ENCODE measurements at regions not wholly inside any gene's neighbourhood (a gene's known extent, or its start where the extent isn't known, plus 50 kb on each side); places are given as distances from the start of the nearest gene placed in this dataset.
"Not testable (repeated sequence)": the region's sequence is repeated elsewhere in the genome, so short reads cannot be mapped to it uniquely, and the experiment has no call there.

GRCh38 chr2:67892339-67892846, 170.4 kb downstream of the C1D start:
- ATAC-seq (replicated peaks) = no peak
- Mint-ChIP-seq H3K27ac (no peak overlapping the region), H3K36me3 (ENCODE audit: insufficient read depth) (no peaks in the 10 kb centered on the region), H3K27me3 (peaks cover 31 to 32% of the 10 kb centered on the region in 2 donors), H3K9me3 (peaks cover 0 to 8% of the 10 kb centered on the region in 2 donors), H3K4me1 (ENCODE audit: low read depth in 2 of 2) (no peaks in the 10 kb centered on the region), H3K4me3 (no peak overlapping the region)
- no peak for DNase-seq

DNA sequence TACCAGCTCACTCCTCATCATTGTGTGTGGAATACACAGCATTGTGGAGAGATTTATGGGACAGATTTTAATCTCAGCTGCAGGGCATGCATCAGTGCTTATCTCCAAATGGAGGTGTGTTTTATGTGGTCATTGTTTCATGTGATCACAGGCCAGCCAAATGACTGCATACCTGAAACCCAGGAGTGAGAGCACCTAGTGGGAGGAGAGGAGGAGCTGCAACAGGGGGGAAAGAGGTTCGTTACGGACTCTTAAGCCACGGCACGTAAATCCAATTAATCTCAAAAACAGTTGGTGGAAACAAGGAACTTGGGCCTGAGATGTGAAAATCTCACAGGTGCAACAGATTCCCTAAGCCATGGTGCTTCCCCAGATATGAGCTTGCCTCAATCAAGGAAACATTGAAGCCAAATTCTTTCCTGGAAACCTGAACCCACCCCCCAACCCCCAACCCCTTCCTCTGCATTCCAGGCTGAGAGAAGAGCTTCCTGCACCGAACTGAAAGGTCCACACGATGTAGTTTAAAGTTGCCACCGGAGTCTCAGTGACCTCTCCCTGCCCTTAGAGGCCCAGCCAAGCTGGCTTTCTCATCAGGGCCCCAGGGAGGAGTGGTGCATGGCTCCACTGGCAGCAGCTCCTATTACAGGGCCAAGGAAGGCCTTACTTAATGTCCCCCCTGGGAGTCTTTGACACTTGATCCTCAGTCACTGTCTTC, 167.4 kb downstream of the C1D start:
- no peak for DNase-seq
- H3K27ac Mint-ChIP-seq = no peak overlapping the region
- no peak for ATAC-seq (replicated peaks)

GRCh38 chr2:67896076-67896475, 166.7 kb downstream of the C1D start:
- no peak for DNase-seq
- Mint-ChIP-seq H3K4me3 (no peak overlapping the region), H3K36me3 (ENCODE audit: insufficient read depth) (no peaks in the 10 kb centered on the region), H3K9me3 (peaks cover 0 to 8% of the 10 kb centered on the region in 2 donors), H3K4me1 (ENCODE audit: low read depth in 2 of 2) (no peaks in the 10 kb centered on the region), H3K27ac (no peak overlapping the region), H3K27me3 (peaks cover 26 to 48% of the 10 kb centered on the region in 2 donors)
- ATAC-seq (replicated peaks) = no peak

More for the DNA sequence above, 167.4 kb downstream of the C1D start:
- Mint-ChIP-seq H3K36me3 (ENCODE audit: insufficient read depth) (no peaks in the 10 kb centered on the region), H3K4me1 (ENCODE audit: low read depth in 2 of 2) (no peaks in the 10 kb centered on the region), H3K27me3 (peaks cover 29 to 48% of the 10 kb centered on the region in 2 donors), H3K9me3 (peaks cover 0 to 8% of the 10 kb centered on the region in 2 donors), H3K4me3 (no peak overlapping the region)

GRCh38 chr2:67896476-67896875, 166.3 kb downstream of the C1D start:
- DNase-seq (no peak), ATAC-seq (replicated peaks) (no peak)
- H3K27ac Mint-ChIP-seq = no peak overlapping the region
- peaks cover 0 to 8% of the 10 kb centered on the region in 2 donors for H3K9me3 Mint-ChIP-seq
- peaks cover 30 to 49% of the 10 kb centered on the region in 2 donors for H3K27me3 Mint-ChIP-seq
- H3K4me1 Mint-ChIP-seq (ENCODE audit: low read depth in 2 of 2) = no peaks in the 10 kb centered on the region
- H3K4me3 Mint-ChIP-seq = no peak overlapping the region
- no peaks in the 10 kb centered on the region for H3K36me3 Mint-ChIP-seq (ENCODE audit: insufficient read depth)

- no peak overlapping the region for H3K27ac Mint-ChIP-seq
- peaks cover 0 to 8% of the 10 kb centered on the region in 2 donors for H3K9me3 Mint-ChIP-seq
Measured at GRCh38 chr2:67898595-67898994, 164.2 kb downstream of the C1D start.

DNA sequence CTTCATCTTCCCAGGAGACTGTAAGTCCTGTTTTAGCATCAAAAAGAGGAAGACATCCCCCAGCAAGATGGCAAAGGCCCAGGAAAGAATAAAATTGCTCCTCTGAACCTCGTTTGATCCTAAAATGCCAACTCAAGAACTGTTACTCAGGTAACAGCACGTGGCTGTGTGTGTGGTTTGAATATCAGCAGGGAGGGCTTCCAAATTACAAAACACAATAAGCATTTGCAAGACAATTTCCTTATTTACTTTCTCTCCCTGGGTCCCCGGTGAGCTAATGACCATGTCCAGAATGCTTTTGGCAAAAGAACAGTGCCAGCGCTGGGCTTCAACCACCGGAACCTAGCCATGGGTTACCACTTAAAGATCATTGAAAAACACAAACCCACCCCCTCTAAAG, 163.6 kb downstream of the C1D start:
- no peak overlapping the region for H3K4me3 Mint-ChIP-seq
- H3K27me3 Mint-ChIP-seq = peaks cover 34 to 50% of the 10 kb centered on the region in 2 donors
- ATAC-seq (replicated peaks) = no peak
- H3K9me3 Mint-ChIP-seq = peaks cover 0 to 3% of the 10 kb centered on the region in 2 donors
- DNase-seq = no peak
- no peak overlapping the region for H3K27ac Mint-ChIP-seq
- H3K36me3 Mint-ChIP-seq (ENCODE audit: insufficient read depth) = no peaks in the 10 kb centered on the region
- no peaks in the 10 kb centered on the region for H3K4me1 Mint-ChIP-seq (ENCODE audit: low read depth in 2 of 2)

More at GRCh38 chr2:67898595-67898994, 164.2 kb downstream of the C1D start:
- H3K4me3 Mint-ChIP-seq = no peak overlapping the region
- peaks cover 35 to 56% of the 10 kb centered on the region in 2 donors for H3K27me3 Mint-ChIP-seq
- H3K4me1 Mint-ChIP-seq (ENCODE audit: low read depth in 2 of 2) = no peaks in the 10 kb centered on the region
- H3K36me3 Mint-ChIP-seq (ENCODE audit: insufficient read depth) = no peaks in the 10 kb centered on the region
- ATAC-seq (replicated peaks) = no peak
- no peak for DNase-seq

DNA sequence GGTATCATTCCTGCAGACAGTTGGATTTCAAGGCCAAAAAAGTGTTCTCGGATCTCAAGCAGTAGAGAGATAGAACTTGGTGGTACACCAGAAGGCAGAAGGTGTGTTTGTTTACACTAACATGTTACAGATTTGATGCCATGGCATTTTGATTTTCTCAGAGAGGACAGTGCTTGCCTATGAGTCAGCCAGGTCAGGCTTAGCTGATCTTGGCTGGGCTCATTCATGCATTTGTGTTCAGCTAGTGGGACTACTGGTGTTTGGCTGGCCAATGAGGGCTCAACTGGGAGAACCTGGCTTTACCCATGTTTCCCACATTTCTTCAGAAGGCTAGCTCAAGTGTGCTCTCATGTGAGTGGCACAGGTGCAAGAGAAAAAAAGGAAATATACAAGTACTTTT, 162.0 kb downstream of the C1D start:
- no peak for ATAC-seq (replicated peaks)
- Mint-ChIP-seq H3K27me3 (peaks cover 30 to 43% of the 10 kb centered on the region in 2 donors), H3K4me3 (no peak overlapping the region)

DNA sequence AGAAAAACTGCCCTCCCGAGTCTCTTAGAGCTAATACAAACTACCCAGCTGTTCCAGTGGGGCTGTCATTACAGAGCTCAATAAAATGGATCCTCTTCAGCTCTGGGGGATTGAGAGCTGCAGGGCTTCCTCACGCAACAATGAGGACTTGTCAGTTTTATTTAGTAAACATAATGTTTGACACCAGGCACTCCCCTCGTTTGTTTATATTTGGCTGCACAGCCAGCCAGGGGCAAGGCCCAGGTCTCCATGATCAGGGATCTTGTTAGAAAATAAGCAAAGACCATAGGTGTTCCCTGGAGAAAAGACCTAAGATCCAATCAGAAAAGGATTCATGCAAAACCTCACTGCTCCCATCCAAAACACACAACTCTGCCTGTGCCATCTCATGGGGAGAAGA, 158.2 kb downstream of the C1D start:
- DNase-seq (no peak), ATAC-seq (replicated peaks) (no peak)
- Mint-ChIP-seq H3K27me3 (peaks cover 11 to 18% of the 10 kb centered on the region in 2 donors), H3K9me3 (no peaks in the 10 kb centered on the region), H3K36me3 (ENCODE audit: insufficient read depth) (peaks cover 4% of the 10 kb centered on the region), H3K4me3 (no peak overlapping the region), H3K4me1 (ENCODE audit: low read depth in 2 of 2) (no peaks in the 10 kb centered on the region), H3K27ac (no peak overlapping the region)

More for the DNA sequence above, 162.0 kb downstream of the C1D start:
- Mint-ChIP-seq H3K27ac (no peak overlapping the region), H3K36me3 (ENCODE audit: insufficient read depth) (peaks cover 4% of the 10 kb centered on the region), H3K9me3 (no peaks in the 10 kb centered on the region), H3K4me1 (ENCODE audit: low read depth in 2 of 2) (no peaks in the 10 kb centered on the region)
- no peak for DNase-seq

DNA sequence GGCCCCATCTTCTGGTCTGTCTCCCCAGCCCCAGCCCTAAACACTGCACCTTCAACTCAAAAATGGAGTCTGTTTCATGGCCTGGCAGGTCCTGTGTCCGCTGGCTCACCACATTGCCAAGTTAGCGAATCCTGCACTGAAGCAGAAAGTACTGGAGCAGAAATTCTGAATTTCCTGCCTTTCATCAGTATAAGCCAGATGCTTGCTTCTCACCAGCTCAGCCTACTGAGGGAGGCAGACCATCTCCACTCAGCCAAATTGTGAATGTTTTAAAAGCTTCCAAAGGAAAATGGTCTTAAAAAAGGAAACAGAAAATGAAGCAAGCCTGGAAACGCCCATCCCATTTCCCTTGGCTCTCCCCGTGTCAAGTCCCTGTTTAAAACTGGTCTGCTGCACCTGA, 157.8 kb downstream of the C1D start:
- H3K9me3 Mint-ChIP-seq = no peaks in the 10 kb centered on the region
- ATAC-seq (replicated peaks) = no peak
- H3K27me3 Mint-ChIP-seq = peaks cover 11 to 18% of the 10 kb centered on the region in 2 donors
- H3K4me1 Mint-ChIP-seq (ENCODE audit: low read depth in 2 of 2) = no peaks in the 10 kb centered on the region
- peaks cover 4% of the 10 kb centered on the region for H3K36me3 Mint-ChIP-seq (ENCODE audit: insufficient read depth)
- no peak overlapping the region for H3K4me3 Mint-ChIP-seq
- no peak for DNase-seq
- H3K27ac Mint-ChIP-seq = no peak overlapping the region

- not testable (repeated sequence) for H3K4me3 Mint-ChIP-seq; H3K36me3 Mint-ChIP-seq (ENCODE audit: insufficient read depth); ATAC-seq (replicated peaks); H3K9me3 Mint-ChIP-seq; H3K27ac Mint-ChIP-seq; DNase-seq; H3K4me1 Mint-ChIP-seq (ENCODE audit: low read depth in 2 of 2)
- H3K27me3 Mint-ChIP-seq = peaks cover 9 to 13% of the 10 kb centered on the region in 2 donors
Measured at GRCh38 chr2:67906547-67906946, 156.3 kb downstream of the C1D start.

DNA sequence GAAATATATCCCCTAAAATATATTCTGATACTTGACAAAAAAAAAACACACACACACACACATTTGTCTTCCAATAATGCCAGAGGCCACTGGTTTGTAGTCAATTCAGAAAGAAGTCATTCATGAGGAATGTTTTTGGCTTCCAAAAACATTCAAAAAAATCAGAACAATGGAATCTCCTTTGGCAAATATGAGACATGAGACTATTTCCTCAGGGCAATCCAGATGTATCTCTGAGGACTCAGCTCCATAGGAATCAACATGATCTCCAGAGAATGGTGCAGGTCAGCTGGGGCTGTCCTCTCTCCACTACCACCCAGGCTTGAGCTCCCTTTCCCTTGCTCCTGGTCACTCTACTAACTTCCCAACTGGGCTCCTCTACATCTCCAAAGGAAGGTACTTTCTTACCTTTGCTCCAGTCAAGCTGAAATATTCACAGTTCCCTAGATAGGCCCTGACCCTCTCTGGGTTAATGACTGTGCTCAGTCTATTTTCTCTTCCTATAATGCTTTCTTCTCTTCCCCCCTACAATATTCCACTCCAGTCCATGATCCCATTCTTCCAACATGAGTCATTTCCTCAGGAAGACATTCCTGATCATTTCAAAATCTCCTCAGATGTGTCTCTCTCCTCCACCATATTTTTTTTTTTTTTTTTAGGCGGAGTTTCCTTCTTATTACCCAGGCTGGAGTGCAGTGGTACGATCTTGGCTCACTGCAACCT, 145.3 kb downstream of the C1D start:
- no peak for ATAC-seq (replicated peaks)
- H3K4me3 Mint-ChIP-seq = no peak overlapping the region
- peaks cover 25 to 38% of the 10 kb centered on the region in 2 donors for H3K27me3 Mint-ChIP-seq
- no peak for DNase-seq
- H3K27ac Mint-ChIP-seq = no peak overlapping the region
- no peaks in the 10 kb centered on the region for H3K9me3 Mint-ChIP-seq
- no peaks in the 10 kb centered on the region for H3K36me3 Mint-ChIP-seq (ENCODE audit: insufficient read depth)
- H3K4me1 Mint-ChIP-seq (ENCODE audit: low read depth in 2 of 2) = no peaks in the 10 kb centered on the region

DNA sequence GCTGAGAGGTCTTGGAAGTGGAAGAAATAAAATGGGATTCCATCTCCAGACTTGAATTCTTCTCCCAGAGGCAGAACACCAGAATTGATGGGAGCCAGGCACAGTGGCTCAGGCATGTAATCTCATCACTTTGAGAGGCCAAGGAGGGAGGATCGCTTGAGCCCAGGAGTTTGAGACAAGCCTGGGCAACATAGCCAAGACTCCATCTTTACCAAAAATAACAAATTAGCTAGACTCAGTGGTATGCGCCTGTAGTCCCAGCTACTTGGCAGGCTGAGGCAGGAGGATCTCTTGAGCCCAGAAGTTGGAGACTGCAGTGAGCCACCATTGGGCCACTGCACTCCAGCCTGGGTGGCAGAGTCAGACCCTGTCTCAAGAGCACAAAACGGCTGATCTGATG, 144.3 kb downstream of the C1D start:
- Mint-ChIP-seq H3K27me3 (peaks cover 25 to 31% of the 10 kb centered on the region in 2 donors), H3K9me3 (no peaks in the 10 kb centered on the region), H3K4me1 (ENCODE audit: low read depth in 2 of 2) (no peaks in the 10 kb centered on the region), H3K4me3 (no peak overlapping the region), H3K27ac (no peak overlapping the region), H3K36me3 (ENCODE audit: insufficient read depth) (no peaks in the 10 kb centered on the region)
- ATAC-seq (replicated peaks) = no peak
- DNase-seq = no peak

DNA sequence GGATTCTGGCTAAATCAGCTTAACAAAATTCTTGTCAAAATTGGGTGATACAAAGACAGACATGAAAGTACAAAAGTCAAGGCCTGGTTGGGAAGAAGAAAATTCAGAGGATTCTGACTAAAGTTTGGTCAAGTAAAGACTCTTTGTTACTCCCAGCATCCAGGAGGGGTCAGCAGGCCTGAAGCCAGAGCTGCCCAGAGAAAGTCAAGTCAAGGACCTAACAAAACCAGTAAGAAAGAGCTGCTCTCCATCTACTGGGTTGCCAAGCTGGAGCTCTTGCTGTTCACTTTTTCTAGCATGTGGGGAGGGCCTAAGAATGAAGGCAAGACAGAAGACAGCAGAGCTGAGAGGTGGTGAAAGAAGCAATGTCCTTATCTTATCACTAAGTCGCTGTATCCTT, 143.3 kb downstream of the C1D start:
- Mint-ChIP-seq H3K4me3 (no peak overlapping the region), H3K4me1 (ENCODE audit: low read depth in 2 of 2) (no peaks in the 10 kb centered on the region), H3K36me3 (ENCODE audit: insufficient read depth) (no peaks in the 10 kb centered on the region), H3K27ac (no peak overlapping the region), H3K9me3 (no peaks in the 10 kb centered on the region), H3K27me3 (peaks cover 28 to 31% of the 10 kb centered on the region in 2 donors)
- no peak for DNase-seq
- no peak for ATAC-seq (replicated peaks)
